ENCODE measurements at regions not wholly inside any gene's neighbourhood (a gene's known extent, or its start where the extent isn't known, plus 50 kb on each side); places are given as distances from the start of the nearest gene placed in this dataset.

DNA sequence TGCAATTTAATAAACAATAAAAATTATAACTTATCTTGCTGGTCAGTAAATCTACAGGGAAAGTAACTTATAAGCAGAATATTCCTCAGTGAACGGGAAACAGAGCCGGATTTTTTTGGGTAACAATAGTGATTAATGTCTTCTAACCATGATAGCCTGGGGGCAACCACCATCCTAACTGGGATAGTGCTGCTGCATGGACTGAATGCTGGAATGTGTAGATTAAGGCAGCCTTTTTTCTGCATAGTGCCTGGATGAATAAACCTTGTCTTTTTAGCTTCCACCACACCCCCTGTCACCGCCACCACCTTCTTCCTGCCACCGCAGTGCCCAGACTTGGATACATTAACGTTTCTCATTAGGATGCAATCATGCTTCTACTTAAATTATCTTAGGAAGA is 83.6 kb upstream of the LNX1 start:
- no peak for TF ChIP-seq TAF1 (IDR thresholded peaks at IDR 0.05; ENCODE audit: borderline replicate concordance, low read depth, low read length)
- TF ChIP-seq TEAD4 (IDR thresholded peaks at IDR 0.05; ENCODE audit: borderline replicate concordance, insufficient read depth), result no peak
- TF ChIP-seq, protein P1, sequence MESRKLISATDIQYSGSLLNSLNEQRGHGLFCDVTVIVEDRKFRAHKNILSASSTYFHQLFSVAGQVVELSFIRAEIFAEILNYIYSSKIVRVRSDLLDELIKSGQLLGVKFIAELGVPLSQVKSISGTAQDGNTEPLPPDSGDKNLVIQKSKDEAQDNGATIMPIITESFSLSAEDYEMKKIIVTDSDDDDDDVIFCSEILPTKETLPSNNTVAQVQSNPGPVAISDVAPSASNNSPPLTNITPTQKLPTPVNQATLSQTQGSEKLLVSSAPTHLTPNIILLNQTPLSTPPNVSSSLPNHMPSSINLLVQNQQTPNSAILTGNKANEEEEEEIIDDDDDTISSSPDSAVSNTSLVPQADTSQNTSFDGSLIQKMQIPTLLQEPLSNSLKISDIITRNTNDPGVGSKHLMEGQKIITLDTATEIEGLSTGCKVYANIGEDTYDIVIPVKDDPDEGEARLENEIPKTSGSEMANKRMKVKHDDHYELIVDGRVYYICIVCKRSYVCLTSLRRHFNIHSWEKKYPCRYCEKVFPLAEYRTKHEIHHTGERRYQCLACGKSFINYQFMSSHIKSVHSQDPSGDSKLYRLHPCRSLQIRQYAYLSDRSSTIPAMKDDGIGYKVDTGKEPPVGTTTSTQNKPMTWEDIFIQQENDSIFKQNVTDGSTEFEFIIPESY (IDR thresholded peaks at IDR 0.05; ENCODE audit: borderline replicate concordance, low read depth), result no peak
- no peak for TF ChIP-seq SMC3 (IDR thresholded peaks at IDR 0.05; ENCODE audit: low read depth, low read length)
- TF ChIP-seq JUND (IDR thresholded peaks at IDR 0.05), result no peak
- TF ChIP-seq, protein P2, sequence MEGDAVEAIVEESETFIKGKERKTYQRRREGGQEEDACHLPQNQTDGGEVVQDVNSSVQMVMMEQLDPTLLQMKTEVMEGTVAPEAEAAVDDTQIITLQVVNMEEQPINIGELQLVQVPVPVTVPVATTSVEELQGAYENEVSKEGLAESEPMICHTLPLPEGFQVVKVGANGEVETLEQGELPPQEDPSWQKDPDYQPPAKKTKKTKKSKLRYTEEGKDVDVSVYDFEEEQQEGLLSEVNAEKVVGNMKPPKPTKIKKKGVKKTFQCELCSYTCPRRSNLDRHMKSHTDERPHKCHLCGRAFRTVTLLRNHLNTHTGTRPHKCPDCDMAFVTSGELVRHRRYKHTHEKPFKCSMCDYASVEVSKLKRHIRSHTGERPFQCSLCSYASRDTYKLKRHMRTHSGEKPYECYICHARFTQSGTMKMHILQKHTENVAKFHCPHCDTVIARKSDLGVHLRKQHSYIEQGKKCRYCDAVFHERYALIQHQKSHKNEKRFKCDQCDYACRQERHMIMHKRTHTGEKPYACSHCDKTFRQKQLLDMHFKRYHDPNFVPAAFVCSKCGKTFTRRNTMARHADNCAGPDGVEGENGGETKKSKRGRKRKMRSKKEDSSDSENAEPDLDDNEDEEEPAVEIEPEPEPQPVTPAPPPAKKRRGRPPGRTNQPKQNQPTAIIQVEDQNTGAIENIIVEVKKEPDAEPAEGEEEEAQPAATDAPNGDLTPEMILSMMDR (IDR thresholded peaks at IDR 0.05), result no peak
- TF ChIP-seq ELF1 (IDR thresholded peaks at IDR 0.05), result no peak
- TF ChIP-seq EP300 (IDR thresholded peaks at IDR 0.05; ENCODE audit: borderline replicate concordance in 1 of 2, low read depth in 1 of 2, low read length in 1 of 2), result no peak
- TF ChIP-seq MEF2A (IDR thresholded peaks at IDR 0.05; ENCODE audit: borderline replicate concordance, low read depth), result no peak
- TF ChIP-seq RCOR1 (IDR thresholded peaks at IDR 0.05; ENCODE audit: low read length), result no peak
- no peak for TF ChIP-seq NRF1 (IDR thresholded peaks at IDR 0.05; ENCODE audit: low read depth, low read length)
- no peak for TF ChIP-seq FOSL2 (IDR thresholded peaks at IDR 0.05; ENCODE audit: borderline replicate concordance, low read depth)

DNA sequence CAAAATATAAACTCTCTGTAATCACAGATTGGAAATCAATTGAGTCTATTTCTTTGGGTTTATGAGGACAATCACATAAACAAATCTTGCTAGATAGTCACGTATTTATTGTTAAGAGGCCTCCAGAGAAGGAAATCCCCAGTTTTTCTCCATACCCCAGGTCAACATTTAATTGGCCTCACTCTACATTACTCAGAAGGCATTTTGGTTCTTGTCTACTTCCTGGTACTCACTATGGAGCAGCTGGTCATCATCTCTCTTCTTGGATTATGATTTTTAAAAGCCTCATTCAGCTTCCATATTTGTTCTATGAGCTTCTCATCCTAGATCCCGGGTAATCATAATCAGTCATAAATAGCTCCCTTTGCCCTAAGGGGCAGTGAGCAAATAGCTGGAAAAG is 81.6 kb upstream of the LNX1 start:
- DNase-seq, result no peak
- no peaks in the 10 kb centered on the region for H3K36me3 ChIP-seq (replicated peaks in 1 of 2; ENCODE audit: control insufficient read depth in 1 of 2, insufficient read depth in 2 of 2, low read length in 1 of 2)
- no peak for TF ChIP-seq YY1 (IDR thresholded peaks at IDR 0.05; ENCODE audit: low read depth)
- TF ChIP-seq TCF12 (IDR thresholded peaks at IDR 0.05), result no peak
- no peak for TF ChIP-seq RCOR1 (IDR thresholded peaks at IDR 0.05; ENCODE audit: low read length)
- TF ChIP-seq EZH2phosphoT487 (IDR thresholded peaks at IDR 0.05; ENCODE audit: borderline replicate concordance, low read depth), result no peak
- no peak for TF ChIP-seq TEAD4 (IDR thresholded peaks at IDR 0.05; ENCODE audit: borderline replicate concordance, insufficient read depth)
- TF ChIP-seq, protein P2 (IDR thresholded peaks at IDR 0.05), result no peak
- TF ChIP-seq NRF1 (IDR thresholded peaks at IDR 0.05; ENCODE audit: low read depth, low read length), result no peak
- TF ChIP-seq EP300 (IDR thresholded peaks at IDR 0.05; ENCODE audit: borderline replicate concordance in 1 of 2, low read depth in 1 of 2, low read length in 1 of 2), result no peak
- no peak for TF ChIP-seq SIN3A (IDR thresholded peaks at IDR 0.05; ENCODE audit: borderline replicate concordance, low read depth, low read length)
- TF ChIP-seq, protein P1 (IDR thresholded peaks at IDR 0.05; ENCODE audit: borderline replicate concordance, low read depth), result no peak
- TF ChIP-seq SMC3 (IDR thresholded peaks at IDR 0.05; ENCODE audit: low read depth, low read length), result no peak
- TF ChIP-seq RXRA (IDR thresholded peaks at IDR 0.05; ENCODE audit: borderline replicate concordance, low read depth), result no peak
- TF ChIP-seq FOXJ3 (CRISPR knock-in tag; IDR thresholded peaks at IDR 0.05), result no peak
- no peaks in the 10 kb centered on the region for H3K4me1 ChIP-seq (ENCODE audit: control insufficient read depth in 1 of 2, insufficient read depth in 2 of 2, low read depth in 1 of 2, low read length in 1 of 2)
- no peaks in the 10 kb centered on the region for H3F3A ChIP-seq (replicated peaks; ENCODE audit: insufficient read depth)
- no peak overlapping the region for H3K4me2 ChIP-seq
- no peaks in the 10 kb centered on the region for H3K27me3 ChIP-seq (ENCODE audit: insufficient read depth)
- no peaks in the 10 kb centered on the region for H3K79me2 ChIP-seq (ENCODE audit: insufficient read depth)
- no peak overlapping the region for H3K9ac ChIP-seq
- no peaks in the 10 kb centered on the region for H4K20me1 ChIP-seq (ENCODE audit: insufficient read depth)
- ChIA-PET CTCF (interaction anchor here (2.0 to 2.6 kb wide), 2 partner anchors 10 to 12 kb away, joined by 4 to 11 read pairs; no protein-coding TSS in a partner anchor), POLR2A (no interaction called here)
- no peak overlapping the region for H3K4me3 ChIP-seq (ENCODE audit: low read depth in 2 of 2, low read length in 1 of 2)
- H3K9me2 ChIP-seq, result no peaks in the 10 kb centered on the region
- H2AFZ ChIP-seq (ENCODE audit: low read depth), result no peak overlapping the region
- H3K9me3 ChIP-seq, result no peaks in the 10 kb centered on the region
- 77% methylated on average over 2 of the region's 2 CpGs for WGBS (ENCODE audit: low lambda C conversion rate)
- H3K27ac ChIP-seq (ENCODE audit: low read depth in 2 of 2, low read length in 1 of 2), result no peak overlapping the region

More for the DNA sequence above, 83.6 kb upstream of the LNX1 start:
- ChIA-PET CTCF (interaction anchor here (2.6 kb wide), 1 partner anchor 14 kb away, joined by 11 read pairs; no protein-coding TSS in a partner anchor), POLR2A (no interaction called here)
- no peak overlapping the region for H3K9ac ChIP-seq
- H3K4me1 ChIP-seq (ENCODE audit: control insufficient read depth in 1 of 2, insufficient read depth in 2 of 2, low read depth in 1 of 2, low read length in 1 of 2), result no peaks in the 10 kb centered on the region
- H4K20me1 ChIP-seq (ENCODE audit: insufficient read depth), result no peaks in the 10 kb centered on the region
- H3K27me3 ChIP-seq (ENCODE audit: insufficient read depth), result no peaks in the 10 kb centered on the region
- H3K36me3 ChIP-seq (replicated peaks in 1 of 2; ENCODE audit: control insufficient read depth in 1 of 2, insufficient read depth in 2 of 2, low read length in 1 of 2), result no peaks in the 10 kb centered on the region
- no peaks in the 10 kb centered on the region for H3K79me2 ChIP-seq (ENCODE audit: insufficient read depth)
- H3K27ac ChIP-seq (ENCODE audit: low read depth in 2 of 2, low read length in 1 of 2), result no peak overlapping the region
- H2AFZ ChIP-seq (ENCODE audit: low read depth), result no peak overlapping the region
- no peaks in the 10 kb centered on the region for H3K9me2 ChIP-seq
- H3F3A ChIP-seq (replicated peaks; ENCODE audit: insufficient read depth), result no peaks in the 10 kb centered on the region
- no peak overlapping the region for H3K4me2 ChIP-seq
- WGBS (ENCODE audit: low lambda C conversion rate), result 82% methylated on average over 5 of the region's 5 CpGs
- DNase-seq, result no peak
- H3K9me3 ChIP-seq, result no peaks in the 10 kb centered on the region
- no peak overlapping the region for H3K4me3 ChIP-seq (ENCODE audit: low read depth in 2 of 2, low read length in 1 of 2)
